GM13977 (cell line): ENCODE measurements at regions not wholly inside any gene's neighbourhood (a gene's known extent, or its start where the extent isn't known, plus 50 kb on each side); places are given as distances from the start of the nearest gene placed in this dataset.

Experiments
- DNase-seq: peaks from one replicate; pipeline ENCODE4 v3.0.0; 2012; ENCODE audit warnings: low spot score
- CTCF ChIP-seq: IDR thresholded peaks from 2 replicates; pipeline ENCODE4 v1.5.1; 2012; ENCODE audit warnings: mild to moderate bottlenecking, control low read depth; ENCODE audit not compliant: insufficient read depth; ENCODE audit errors: extremely low read depth, missing control alignments
- in situ Hi-C: fragments of 300-500 bp; cut with MboI; formaldehyde crosslinking; loops from one replicate; pipeline ENCODE4 v1.12.0; 2022; ENCODE audit warnings: low sequenced_read_pairs, low pct_unique_long_range_greater_than_20kb, mixed read lengths, inconsistent platforms; ENCODE audit not compliant: unreplicated experiment

- in situ Hi-C loops: no loop called here
- TF ChIP-seq CTCF: no peak
- no peak for DNase-seq
These were observed 181.3 kb upstream of the BCOR start for GRCh38 chrX:40279091-40279430.

GRCh38 chrX:40278340-40279090, 180.8 kb upstream of the BCOR start:
- in situ Hi-C loops: no loop called here
- TF ChIP-seq CTCF: no peak
- DNase-seq: no peak

GRCh38 chrX:40277672-40278071, 179.9 kb upstream of the BCOR start:
- no peak for TF ChIP-seq CTCF
- in situ Hi-C loops: no loop called here
- DNase-seq: no peak

- DNase-seq: no peak
- in situ Hi-C loops: no loop called here
These were observed 175.7 kb upstream of the BCOR start for GRCh38 chrX:40273356-40274050.

GRCh38 chrX:40272776-40273175, 175.0 kb upstream of the BCOR start:
- no peak for DNase-seq
- TF ChIP-seq CTCF: no peak
- in situ Hi-C loops: no loop called here

More at GRCh38 chrX:40273356-40274050, 175.7 kb upstream of the BCOR start:
- no peak for TF ChIP-seq CTCF

- in situ Hi-C loops: no loop called here
- TF ChIP-seq CTCF: no peak
- DNase-seq: no peak
These were observed 174.4 kb upstream of the BCOR start for GRCh38 chrX:40272141-40272540.

- in situ Hi-C loops: no loop called here
- TF ChIP-seq CTCF: no peak
- DNase-seq: no peak
These were observed 170.4 kb upstream of the BCOR start for GRCh38 chrX:40268188-40268520.
